GM21423 (cell line): ENCODE measurements at regions not wholly inside any gene's neighbourhood (a gene's known extent, or its start where the extent isn't known, plus 50 kb on each side); places are given as distances from the start of the nearest gene placed in this dataset.
"Not testable (repeated sequence)": the region's sequence is repeated elsewhere in the genome, so short reads cannot be mapped to it uniquely, and the experiment has no call there.

Source experiments
- ATAC-seq: cut with Tn5 transposase; IDR thresholded peaks from one replicate; pipeline ENCODE4 v1.9.1; 2021; ENCODE audit warnings: mild to moderate bottlenecking, moderate library complexity; ENCODE audit not compliant: unreplicated experiment

DNA sequence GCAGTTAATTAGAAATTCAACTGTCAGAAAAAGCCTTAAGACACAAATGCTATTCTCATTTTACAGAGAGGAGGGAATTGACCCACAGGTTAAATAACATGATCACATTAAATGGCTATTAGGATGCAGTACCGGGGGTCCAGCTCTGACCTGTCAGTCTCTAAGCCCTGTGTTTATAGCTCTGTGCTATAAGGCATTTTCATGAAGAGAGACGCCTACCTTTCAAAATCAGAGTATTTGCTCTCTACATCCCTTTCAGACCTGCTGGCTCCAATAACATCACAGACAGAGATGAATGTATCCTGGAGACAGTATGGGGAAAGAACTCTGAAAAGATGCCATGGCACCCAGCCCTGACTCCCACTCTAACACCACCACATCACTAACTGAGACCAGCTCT is 189.9 kb upstream of the PRSS58 start:
- no peak for ATAC-seq

DNA sequence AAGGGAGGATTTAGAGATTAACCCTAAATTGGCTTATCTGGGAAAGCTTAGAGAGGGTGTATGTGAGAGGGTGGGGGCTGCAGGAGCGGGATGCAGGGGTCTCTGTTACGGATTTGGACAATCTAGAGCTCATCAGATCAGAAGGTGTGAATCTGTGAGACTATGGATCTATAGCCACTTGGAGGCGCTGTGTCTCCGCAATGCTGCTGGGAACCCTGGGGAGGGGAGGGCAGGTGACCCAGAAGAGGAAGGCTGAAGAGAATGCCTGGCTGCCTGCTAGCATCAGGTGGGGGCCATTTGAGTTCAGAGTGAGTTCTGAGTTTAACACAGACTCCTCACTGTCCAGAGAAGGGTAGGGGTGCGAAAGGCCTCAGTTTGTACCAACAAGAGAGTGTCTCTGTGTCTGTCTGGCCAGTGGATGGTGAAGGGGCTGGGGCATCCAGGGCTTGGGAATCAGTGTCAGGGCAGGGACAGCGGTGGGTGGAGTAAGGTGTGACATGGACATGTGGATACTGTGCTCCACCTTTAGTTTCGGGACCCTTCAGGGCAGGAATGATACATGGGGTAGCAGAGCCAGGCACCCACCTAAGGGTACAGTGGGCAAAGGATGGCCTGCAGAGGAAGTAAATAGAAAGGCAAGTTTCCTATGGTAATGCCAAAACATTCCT is 187.3 kb upstream of the PRSS58 start:
- ATAC-seq, result no peak

- ATAC-seq, result no peak
Measured at GRCh38 chr7:142443216-142444010, 185.6 kb upstream of the PRSS58 start.

- ATAC-seq, result no peak
Measured at GRCh38 chr7:142442396-142442795, 184.5 kb upstream of the PRSS58 start.

DNA sequence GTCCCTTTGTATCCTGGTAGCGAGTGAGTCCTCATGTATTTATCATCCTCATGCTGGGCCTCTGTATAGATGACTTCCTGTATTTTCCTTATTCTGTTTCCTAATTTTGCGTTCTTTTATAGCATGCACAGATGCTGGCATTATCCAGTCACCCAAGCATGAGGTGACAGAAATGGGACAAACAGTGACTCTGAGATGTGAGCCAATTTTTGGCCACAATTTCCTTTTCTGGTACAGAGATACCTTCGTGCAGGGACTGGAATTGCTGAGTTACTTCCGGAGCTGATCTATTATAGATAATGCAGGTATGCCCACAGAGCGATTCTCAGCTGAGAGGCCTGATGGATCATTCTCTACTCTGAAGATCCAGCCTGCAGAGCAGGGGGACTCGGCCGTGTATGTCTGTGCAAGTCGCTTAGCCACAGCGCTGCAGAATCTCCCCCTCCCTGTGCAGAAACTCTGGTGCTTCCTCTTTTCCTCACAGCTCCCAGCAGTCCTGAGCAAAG is 183.1 kb upstream of the PRSS58 start:
- peak; percentile 42 for ATAC-seq

- no peak for ATAC-seq
Measured at GRCh38 chr7:142440219-142440905, 182.5 kb upstream of the PRSS58 start.

GRCh38 chr7:142439739-142440138 is 181.9 kb upstream of the PRSS58 start:
- peak; percentile 62 for ATAC-seq

DNA sequence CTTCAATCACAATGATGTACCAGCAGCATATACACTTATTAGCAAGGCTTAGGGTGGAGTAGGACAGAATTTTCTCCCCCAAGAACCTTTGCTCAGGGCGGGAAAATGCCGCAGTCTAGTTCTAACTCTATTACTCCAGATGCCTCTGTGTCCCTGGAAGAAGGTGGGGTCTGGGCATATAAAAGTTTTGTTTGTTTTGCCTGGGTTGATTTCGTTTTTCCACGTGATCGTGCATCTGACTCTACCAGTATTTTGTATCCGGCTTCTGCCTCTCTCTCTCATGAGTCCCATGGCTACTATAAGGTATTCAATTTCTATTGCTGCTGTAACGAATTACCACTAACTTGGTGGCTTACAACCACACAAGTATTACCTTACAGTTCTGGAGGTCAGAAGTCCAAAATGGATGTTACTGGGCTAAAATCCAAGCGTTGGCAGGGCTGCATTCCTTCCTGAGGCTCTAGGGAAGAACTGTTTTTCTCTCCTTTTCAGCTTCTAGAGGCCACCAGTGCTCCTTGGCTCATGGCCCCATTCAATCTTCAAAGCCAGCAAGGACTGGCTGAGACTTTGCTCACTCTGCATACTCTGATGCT is 181.2 kb upstream of the PRSS58 start:
- ATAC-seq, result no peak

DNA sequence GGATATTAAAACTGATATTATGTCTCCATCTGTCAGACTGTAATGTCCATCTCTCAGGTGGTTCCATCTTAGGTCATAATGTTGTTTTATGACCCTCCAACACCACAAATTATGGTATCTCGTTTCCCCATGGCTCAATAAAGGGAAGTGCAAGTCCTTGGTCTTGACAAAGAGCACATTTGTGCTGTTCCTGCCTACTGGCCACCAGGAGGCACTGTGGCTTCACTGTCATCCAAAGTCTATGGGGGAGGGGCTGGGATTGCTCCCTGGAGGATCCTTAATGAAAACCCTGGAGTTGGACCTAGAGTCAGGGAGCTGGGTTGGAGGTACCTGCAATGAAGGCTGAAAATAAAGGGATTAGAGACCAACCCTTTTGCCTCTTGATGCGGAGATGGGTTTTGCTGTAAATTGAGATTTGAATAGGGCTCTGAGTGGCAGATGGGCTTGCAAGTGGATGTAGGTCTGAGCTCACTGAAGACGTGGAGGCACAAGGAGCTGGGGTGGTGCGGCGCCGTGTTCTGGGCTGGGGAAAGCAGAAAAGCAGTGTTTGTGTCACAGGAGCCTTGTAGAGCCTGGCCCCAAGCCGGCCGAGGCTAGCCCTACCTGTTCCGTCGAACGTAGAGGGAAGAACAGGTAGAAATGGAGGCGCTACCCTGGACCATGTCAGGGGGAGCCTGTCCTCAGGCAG is 180.5 kb upstream of the PRSS58 start:
- ATAC-seq, result no peak

- ATAC-seq, result no peak
Measured at GRCh38 chr7:142437741-142438140, 179.9 kb upstream of the PRSS58 start.

GRCh38 chr7:142436601-142437000 is 178.7 kb upstream of the PRSS58 start:
- ATAC-seq, result no peak

GRCh38 chr7:142435606-142436005 is 177.7 kb upstream of the PRSS58 start:
- ATAC-seq, result not testable (repeated sequence)

DNA sequence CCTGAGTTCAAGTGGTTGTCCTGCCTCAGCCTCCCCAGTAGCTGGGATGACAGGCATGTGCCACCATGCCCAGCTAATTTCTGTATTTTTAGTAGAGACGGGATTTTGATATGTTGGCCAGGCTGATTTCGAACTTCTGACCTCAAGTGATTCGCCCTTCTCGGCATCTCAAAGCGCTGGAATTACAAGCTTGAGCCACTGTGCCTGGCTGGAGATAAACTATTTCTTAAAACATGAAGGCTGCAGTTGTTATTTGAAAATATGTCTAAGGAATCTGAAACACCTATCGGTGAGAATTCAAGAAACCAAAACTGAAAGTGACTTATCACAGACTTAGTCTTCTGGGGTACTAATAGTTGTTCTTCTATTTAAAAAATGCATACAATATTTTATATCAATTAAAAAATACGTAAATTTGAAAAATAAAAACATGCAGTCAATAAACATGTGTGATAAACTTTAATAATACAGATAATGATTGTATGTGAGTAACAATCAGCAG is 176.9 kb upstream of the PRSS58 start:
- no peak for ATAC-seq

GRCh38 chr7:142434133-142434532 is 176.3 kb upstream of the PRSS58 start:
- ATAC-seq, result peak; percentile 48

GRCh38 chr7:142432377-142432776 is 174.5 kb upstream of the PRSS58 start:
- ATAC-seq, result no peak

GRCh38 chr7:142431491-142431890 is 173.6 kb upstream of the PRSS58 start:
- ATAC-seq, result no peak

GRCh38 chr7:142428094-142428493 is 170.2 kb upstream of the PRSS58 start:
- ATAC-seq, result no peak

- ATAC-seq, result no peak
Measured at GRCh38 chr7:142425281-142425680, 167.4 kb upstream of the PRSS58 start.

DNA sequence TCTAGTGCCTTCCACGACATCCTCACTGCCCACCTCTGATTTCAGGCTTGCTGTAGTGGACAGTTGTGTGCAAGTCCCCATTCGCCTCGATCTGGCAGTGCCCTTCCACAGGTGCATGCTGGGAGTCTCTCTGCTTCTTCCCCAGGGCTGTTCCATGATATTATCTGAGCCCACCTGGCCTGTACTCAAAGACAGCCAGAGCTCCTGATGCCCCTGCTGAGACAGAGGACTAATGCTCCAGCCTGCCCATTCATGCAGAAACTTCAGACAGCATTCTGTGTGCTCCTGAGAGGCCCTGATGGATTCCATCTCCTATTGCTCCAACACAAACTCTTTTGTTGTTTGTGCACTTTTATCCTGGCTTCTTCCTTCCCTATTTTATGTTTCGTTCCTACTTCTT is 164.8 kb upstream of the PRSS58 start:
- ATAC-seq, result no peak

DNA sequence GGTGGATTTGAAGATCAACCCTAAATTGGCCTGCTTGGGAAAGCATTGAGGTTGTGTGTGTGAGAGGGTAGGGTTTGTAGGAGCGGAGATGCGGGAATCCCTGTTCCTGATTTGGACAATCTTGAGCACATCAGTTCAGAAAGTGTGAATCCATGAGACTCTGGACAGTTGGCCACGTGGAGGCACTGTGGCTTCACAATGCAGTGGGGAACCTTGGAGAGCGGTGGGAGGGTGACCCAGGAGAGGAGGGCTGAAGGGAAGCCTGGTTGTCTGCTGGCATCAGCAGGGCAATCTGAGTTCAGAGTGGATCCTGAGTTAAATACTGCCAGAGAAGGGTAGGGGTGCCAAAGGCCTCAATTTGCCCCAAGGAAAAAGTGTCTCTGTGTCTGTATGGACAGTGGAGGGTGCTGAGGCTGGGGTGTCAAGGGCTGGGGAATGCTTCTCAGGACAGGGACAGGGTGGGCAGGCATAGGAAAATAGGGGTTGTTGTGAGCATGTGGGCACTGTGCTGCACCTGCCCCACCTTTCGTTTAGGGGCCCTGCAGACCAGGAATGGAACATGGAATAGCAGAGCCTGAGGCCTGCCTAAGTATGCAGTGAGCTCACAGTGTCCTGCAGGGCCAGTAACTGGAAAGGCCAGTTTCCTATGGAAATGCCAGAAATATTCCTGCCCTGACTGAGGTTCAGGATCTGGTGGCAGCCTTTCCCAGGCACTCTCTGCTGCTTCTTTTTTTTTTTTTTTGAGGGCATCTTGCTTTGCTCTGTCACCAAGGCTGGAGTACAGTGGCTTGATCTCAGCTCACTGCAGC is 162.9 kb upstream of the PRSS58 start:
- no peak for ATAC-seq
